Anterior cingulate cortex (tissue), 58 donors: ENCODE measurements at regions not wholly inside any gene's neighbourhood (a gene's known extent, or its start where the extent isn't known, plus 50 kb on each side); places are given as distances from the start of the nearest gene placed in this dataset.
A peak's percentile ranks its signal among the peaks of the same experiment; 100 is the strongest.
"Not testable (repeated sequence)": the region's sequence is repeated elsewhere in the genome, so short reads cannot be mapped to it uniquely, and the experiment has no call there.

ENCODE experiments used
- DNase-seq, 58 donors: peaks; one replicate each; lab custom pipeline; 2025; lab: John Stamatoyannopoulos, UW

DNA sequence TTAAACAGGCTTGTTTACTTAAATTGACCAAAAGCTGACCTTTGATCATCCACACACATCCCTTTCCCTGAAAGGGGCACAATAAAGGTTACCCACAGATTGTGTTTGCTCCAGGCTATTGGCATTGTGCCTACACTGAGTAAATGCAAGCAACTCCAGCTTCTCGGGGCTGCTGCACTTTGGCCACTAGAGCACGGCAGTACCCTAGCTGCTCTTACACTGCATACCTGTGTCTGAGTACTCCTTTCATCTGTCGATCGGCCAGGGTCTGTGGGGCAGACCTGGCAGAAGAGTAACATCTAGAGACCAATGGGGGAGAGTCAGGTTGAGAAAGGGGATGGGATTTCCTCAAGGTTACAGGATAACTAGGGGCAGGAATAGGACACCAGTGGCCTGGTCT is 281.9 kb upstream of the NMUR2 start:
- DNase-seq = no peak

GRCh38 chr5:152688561-152689249 is 283.6 kb upstream of the NMUR2 start:
- DNase-seq = peak in 10 of 58 donors; percentile 3 to 37 (median 7)

DNA sequence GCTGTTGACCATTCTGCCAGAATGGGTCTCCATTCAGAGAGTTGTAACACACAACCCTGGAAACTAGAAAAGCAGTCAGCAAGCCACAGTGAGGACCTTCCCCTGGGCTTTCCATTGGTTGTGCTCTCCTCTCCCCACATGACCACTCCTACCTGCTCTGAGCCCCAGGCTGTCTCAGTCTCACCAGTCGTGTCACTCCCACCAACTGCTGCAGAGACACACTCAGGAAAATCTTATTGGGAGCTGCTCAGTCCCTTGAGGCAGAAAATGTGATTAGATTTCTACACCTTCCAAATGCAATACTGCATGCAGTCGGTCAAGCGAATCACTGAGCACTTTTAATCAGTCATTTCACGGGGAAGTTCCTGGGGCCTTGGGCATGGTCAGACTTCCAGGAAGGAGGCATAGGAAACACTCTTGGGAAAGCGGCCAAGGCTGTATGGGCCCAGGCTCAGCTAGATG is 284.2 kb upstream of the NMUR2 start:
- no peak for DNase-seq

DNA sequence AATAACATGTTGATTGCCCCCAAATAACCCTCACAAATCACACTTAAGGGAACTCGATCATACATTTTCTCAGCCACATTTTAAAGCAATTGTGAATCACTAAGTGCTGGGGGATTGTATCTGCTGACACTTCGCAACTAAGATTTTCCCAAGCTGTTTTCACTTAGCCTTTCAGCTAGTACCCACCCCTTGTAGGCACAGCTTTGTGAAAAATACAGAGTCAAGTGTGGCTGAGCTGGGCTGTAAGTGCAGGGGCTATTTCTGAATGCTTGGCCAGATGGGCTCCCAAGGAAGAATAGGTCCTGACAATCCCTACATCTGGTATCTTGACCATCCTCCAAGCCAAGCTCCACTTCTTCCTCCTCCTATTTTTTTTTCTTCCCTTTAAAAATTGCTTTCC is 289.2 kb upstream of the NMUR2 start:
- DNase-seq = peak in 1 of 58 donors; percentile 0

- DNase-seq = peak in 1 of 58 donors; percentile 0
Observed at GRCh38 chr5:152701305-152701949, 296.3 kb upstream of the NMUR2 start.

DNA sequence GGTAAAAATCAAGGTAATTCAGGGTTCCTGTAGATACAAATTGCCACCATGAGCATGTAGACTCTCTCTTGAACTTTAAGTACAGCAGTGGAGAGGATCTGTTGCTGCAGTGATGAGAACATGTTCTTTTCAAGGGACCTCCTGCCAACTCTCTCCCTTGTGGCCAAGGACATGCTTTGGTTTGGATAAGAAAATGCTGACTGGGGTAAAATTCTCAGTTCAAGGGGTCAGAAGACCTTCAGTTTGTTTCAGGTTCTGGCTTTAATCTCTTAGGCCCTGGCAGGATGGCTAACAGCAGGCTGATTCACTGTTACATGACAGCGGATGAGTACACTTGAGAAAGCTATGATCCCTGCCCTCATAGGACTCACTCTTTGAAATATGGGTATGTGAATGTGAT is 299.2 kb upstream of the NMUR2 start:
- DNase-seq = no peak

DNA sequence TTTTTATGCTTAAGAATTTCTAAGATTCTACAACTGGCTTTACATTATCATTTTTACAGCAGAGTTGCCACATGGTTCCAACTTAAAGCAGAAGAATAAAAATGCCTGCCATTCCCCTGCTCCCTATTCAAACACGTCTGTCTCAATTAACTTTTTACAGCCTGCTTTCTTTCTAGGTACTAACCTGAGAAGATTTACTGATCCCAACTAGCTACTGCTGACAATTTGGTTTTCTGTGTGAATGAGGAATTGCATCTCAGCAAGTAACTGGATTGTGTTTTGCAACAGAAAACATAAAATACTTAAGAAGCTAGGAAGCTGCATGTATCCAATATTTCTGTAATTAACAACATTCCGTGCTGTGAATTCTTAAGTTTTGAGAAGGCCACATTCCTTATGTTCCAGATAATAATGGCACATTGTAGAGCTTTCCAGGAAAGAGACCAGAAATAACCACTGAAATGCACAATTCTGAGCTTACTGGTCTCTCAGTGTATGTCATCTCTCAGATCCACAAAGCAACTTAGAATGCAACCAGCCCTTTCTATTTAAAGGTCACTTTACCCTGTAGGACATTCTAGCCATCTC is 306.8 kb upstream of the NMUR2 start:
- no peak for DNase-seq

- no peak for DNase-seq
Observed at GRCh38 chr5:152717393-152717792, 312.3 kb upstream of the NMUR2 start.

- no peak for DNase-seq
Observed at GRCh38 chr5:152723482-152723881, 318.4 kb upstream of the NMUR2 start.

- no peak for DNase-seq
Observed at GRCh38 chr5:152730176-152730575, 325.1 kb upstream of the NMUR2 start.

DNA sequence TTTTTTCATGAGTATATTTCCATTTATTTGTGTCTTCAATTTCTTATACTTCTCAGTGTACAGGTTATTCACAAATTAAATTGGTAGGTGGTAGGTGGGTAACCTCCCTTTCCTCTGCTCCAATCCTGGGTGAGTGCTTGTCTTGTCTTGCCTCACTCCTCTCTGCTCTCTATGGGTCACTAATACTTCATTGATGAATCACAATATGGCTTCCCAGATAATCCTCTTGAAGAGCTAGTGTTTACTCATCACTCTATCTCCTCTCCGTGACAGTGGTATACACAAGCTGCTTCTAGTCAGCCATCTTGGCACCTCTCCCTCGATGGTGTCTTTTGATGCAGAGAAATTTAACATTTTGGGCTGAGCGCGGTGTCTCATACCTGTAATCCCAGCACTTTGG is 331.8 kb upstream of the NMUR2 start:
- no peak for DNase-seq

DNA sequence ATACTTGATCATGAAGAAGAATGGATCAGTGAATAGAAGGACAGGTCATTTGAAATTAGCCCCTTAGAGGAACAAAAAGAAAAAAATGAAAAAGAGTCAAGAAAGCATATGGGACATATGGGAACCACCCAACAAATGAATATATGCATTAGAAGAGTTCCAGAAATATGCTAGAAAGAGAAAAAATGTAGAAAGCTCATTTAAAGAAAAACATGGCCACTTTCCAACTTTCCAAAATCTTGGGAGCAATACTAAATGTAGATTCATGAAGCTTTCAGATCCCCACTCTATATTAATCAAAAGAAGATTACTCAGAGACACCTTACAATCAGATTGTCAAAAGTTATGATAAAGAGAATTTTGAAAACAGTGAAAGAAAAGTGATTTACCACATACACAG is 334.8 kb upstream of the NMUR2 start:
- no peak for DNase-seq

- DNase-seq = not testable (repeated sequence)
Observed at GRCh38 chr5:152741126-152741525, 336.0 kb upstream of the NMUR2 start.

GRCh38 chr5:152787709-152788217 is 382.7 kb upstream of the NMUR2 start:
- DNase-seq = not testable (repeated sequence)

GRCh38 chr5:152801886-152802285 is 396.8 kb upstream of the NMUR2 start:
- DNase-seq = no peak

- no peak for DNase-seq
Observed at GRCh38 chr5:152804179-152804578, 399.1 kb upstream of the NMUR2 start.

DNA sequence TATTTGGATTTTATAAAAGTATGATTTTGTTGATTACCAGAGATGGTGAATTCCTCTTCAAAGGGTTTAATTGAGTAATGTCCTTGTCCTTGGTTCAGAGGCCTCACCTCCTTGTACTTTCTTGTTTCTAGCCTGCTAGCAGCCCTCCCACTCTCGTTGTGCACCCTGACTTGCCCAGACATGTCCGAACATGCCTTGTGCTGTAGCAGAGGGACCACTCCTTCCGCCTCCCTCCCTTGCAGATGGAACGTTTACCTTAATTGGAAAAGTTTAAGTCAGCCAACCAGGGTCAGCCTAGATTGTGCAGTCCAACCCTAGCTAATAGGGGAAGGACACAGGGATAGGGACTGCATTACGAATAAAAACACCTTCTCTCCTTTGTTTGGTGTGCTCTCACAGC is 406.9 kb upstream of the NMUR2 start:
- DNase-seq = no peak

DNA sequence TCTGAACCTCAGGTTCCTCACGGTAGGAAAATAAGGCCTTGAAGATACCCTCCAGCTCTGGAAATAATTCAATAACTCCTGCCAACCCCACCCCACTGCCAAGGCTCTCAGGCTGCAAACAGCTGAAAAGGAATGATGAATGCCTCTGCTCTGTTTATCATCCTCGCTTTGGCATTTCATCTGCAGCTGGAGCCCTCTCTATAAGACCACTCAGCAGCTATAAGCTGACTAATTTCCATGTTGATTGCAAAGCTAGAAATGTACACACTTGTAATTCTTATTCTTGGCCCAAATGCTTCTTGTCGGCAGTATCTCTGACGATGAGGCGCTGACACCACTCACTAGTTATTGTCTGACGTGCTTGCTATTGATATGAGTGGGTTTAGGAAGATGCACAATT is 408.4 kb upstream of the NMUR2 start:
- DNase-seq = peak in 19 of 58 donors; percentile 0 to 67 (median 6)

DNA sequence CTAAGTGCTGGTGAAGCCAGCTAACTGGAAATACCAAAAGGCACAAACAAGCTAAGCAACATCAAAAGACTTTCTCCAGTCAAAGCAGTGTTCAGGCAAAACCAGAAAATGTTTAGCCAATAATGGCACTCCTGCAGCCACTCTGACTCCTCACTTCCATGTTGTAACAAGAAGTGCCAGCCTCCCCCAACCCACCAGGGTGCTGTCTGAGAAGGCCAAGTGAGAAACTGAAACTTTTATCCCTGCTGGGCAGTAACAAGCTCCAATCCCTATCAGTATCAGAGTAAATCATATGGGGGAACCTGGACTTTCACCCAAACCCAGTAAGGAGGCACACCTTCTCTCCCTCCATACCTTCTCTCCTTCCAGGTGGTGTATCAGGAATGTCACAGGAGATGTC is 414.8 kb upstream of the NMUR2 start:
- DNase-seq = no peak

DNA sequence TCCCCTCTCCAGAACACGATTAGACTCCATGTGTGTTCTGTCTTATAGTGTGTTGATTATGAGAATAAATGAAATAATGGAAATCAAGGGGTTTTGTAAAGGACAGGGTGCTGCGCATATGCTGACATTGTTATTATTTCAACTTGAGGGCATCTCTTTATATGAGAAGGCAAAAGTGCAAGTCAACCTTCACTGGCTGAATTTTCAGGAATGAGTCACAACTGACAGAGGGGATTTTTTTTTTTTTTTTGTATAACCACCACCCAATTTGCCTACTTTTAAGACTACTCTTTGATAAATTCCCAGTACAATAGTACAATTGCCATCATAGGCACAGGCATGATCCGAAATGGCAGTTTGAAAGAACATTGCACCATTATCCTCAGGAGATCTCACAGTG is 419.2 kb upstream of the NMUR2 start:
- no peak for DNase-seq

GRCh38 chr5:152838241-152838786 is 433.2 kb upstream of the NMUR2 start:
- DNase-seq = no peak
